SU-DHL-6 (cell line): ENCODE measurements at regions not wholly inside any gene's neighbourhood (a gene's known extent, or its start where the extent isn't known, plus 50 kb on each side); places are given as distances from the start of the nearest gene placed in this dataset.

Experiments used
- CTCF ChIP-seq: fragments of 200-600 bp; sonication (generic); IDR thresholded peaks from one replicate; pipeline ENCODE4 v1.5.1; 2017; ENCODE audit warnings: antibody characterized with exemption, mild to moderate bottlenecking, low read length, moderate library complexity; ENCODE audit not compliant: insufficient read depth, poor library complexity, severe bottlenecking
- EZH2phosphoT487 ChIP-seq: fragments of 200-600 bp; sonication (generic), shearing (Covaris generic); conservative IDR thresholded peaks from 2 replicates; pipeline ENCODE4 v1.6.1; 2018; ENCODE audit warnings: mild to moderate bottlenecking, antibody characterized with exemption, low read length, moderate library complexity, mixed read lengths

- TF ChIP-seq CTCF (no peak), EZH2phosphoT487 (no peak)
Observed at GRCh38 chr5:110062246-110062645, 372.5 kb downstream of the MAN2A1 start.
